ENCODE measurements at regions not wholly inside any gene's neighbourhood (a gene's known extent, or its start where the extent isn't known, plus 50 kb on each side); places are given as distances from the start of the nearest gene placed in this dataset.

DNA sequence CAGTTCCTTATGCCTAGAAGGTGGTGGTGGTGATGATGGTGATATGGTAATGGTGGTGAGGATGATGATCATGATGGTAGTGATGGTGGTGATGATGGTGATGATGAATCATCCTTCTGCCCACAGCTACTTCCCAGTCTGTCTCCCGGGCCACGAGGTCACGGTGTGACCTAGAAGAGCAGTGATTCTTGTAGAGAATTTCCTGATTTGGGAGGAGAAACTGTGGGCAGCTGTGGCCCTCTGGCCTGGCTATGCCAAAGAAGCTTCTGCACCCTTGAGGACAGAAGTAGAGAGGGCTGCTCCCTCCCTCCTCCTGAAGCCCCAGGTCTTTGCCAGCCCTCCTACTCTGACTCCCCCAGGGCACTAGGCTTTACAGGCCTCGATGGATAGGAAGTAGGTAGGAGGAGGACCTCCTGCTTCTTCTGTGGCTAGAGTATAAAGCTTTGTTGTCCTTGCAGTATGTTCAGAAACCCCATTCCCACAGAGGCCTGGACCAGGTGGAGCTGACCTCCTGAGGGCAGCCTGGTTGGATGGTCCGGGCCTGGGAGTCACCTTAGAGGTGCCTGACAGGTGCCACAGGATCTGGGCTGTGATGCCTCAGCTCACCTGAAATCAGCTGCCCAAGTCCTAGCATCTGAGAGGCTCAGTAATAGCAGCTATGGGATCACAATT lies 57.9 kb upstream of the EPAS1 start:
- Histone ChIP-seq H3K4me3 (no peak overlapping the region), H3K27ac (peak overlapping the region in 1 of 4 donors; percentile 19), H3K4me1 (no peaks in the 10 kb centered on the region), H3K9me3 (no peaks in the 10 kb centered on the region), H3K27me3 (no peaks in the 10 kb centered on the region), H3K36me3 (no peaks in the 10 kb centered on the region)
- 75 to 84% methylated on average over 5 of the region's 5 CpGs for WGBS, 2 donors
- DNase-seq (ENCODE audit: low spot score in 2 of 2): no peak
- TF ChIP-seq EP300 (IDR thresholded peaks at IDR 0.05) (no peak), POLR2A (IDR thresholded peaks at IDR 0.05) (no peak)
- TF ChIP-seq, protein P1, sequence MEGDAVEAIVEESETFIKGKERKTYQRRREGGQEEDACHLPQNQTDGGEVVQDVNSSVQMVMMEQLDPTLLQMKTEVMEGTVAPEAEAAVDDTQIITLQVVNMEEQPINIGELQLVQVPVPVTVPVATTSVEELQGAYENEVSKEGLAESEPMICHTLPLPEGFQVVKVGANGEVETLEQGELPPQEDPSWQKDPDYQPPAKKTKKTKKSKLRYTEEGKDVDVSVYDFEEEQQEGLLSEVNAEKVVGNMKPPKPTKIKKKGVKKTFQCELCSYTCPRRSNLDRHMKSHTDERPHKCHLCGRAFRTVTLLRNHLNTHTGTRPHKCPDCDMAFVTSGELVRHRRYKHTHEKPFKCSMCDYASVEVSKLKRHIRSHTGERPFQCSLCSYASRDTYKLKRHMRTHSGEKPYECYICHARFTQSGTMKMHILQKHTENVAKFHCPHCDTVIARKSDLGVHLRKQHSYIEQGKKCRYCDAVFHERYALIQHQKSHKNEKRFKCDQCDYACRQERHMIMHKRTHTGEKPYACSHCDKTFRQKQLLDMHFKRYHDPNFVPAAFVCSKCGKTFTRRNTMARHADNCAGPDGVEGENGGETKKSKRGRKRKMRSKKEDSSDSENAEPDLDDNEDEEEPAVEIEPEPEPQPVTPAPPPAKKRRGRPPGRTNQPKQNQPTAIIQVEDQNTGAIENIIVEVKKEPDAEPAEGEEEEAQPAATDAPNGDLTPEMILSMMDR (IDR thresholded peaks at IDR 0.05): no peak

DNA sequence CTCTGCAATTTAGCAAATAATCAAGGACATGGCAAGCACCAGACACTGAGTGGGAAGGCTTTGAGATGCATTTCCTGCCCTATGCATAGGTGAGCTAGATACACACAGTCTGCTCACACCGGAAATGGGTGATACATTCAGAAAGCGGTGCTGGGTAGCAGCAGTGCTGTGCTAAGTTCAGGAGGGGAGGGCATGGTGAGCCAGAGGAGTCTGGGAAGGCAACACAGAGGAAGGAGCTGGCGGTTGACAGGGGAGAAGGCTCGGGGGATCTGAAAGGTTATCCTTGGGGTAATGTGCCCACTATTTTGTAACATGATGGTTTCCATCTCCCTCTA lies 57.4 kb upstream of the EPAS1 start:
- Histone ChIP-seq H3K36me3 (no peaks in the 10 kb centered on the region), H3K4me3 (no peak overlapping the region), H3K4me1 (no peaks in the 10 kb centered on the region), H3K9me3 (no peaks in the 10 kb centered on the region), H3K27ac (no peak overlapping the region), H3K27me3 (no peaks in the 10 kb centered on the region)
- no peak for TF ChIP-seq POLR2A (IDR thresholded peaks at IDR 0.05)
- TF ChIP-seq EP300 (IDR thresholded peaks at IDR 0.05): no peak
- TF ChIP-seq, protein P1 (IDR thresholded peaks at IDR 0.05): no peak
- 92 to 94% methylated on average over 4 of the region's 4 CpGs for WGBS, 2 donors
- DNase-seq (ENCODE audit: low spot score in 2 of 2): no peak

DNA sequence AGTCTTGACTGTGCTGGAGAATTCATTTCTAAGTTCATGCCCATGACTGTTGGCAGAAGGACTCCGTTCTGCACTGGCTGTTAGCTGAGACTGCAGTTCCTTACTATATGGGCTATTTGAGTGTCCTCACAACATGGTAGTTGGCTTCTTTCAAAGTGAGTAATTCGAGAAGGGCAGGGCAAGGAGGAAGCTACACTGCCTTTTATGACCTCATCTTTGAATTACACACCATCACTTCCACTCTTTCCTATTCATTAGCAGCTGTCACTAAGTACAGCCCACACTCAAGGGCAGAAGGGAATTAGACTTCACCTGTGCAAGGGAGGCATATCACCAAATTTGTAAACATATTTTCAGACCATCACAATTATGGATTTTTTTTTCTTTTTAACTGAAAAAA lies 55.9 kb upstream of the EPAS1 start:
- H3K27me3 ChIP-seq: no peaks in the 10 kb centered on the region
- H3K36me3 ChIP-seq: no peaks in the 10 kb centered on the region
- H3K4me1 ChIP-seq: no peaks in the 10 kb centered on the region
- no peak overlapping the region for H3K4me3 ChIP-seq
- WGBS, 2 donors: 23 to 33% methylated on average over 2 of the region's 2 CpGs
- H3K27ac ChIP-seq: no peak overlapping the region
- no peak for DNase-seq (ENCODE audit: low spot score in 2 of 2)
- H3K9me3 ChIP-seq: no peaks in the 10 kb centered on the region
- TF ChIP-seq EP300 (IDR thresholded peaks at IDR 0.05) (no peak), POLR2A (IDR thresholded peaks at IDR 0.05) (no peak)
- TF ChIP-seq, protein P1 (IDR thresholded peaks at IDR 0.05): no peak

DNA sequence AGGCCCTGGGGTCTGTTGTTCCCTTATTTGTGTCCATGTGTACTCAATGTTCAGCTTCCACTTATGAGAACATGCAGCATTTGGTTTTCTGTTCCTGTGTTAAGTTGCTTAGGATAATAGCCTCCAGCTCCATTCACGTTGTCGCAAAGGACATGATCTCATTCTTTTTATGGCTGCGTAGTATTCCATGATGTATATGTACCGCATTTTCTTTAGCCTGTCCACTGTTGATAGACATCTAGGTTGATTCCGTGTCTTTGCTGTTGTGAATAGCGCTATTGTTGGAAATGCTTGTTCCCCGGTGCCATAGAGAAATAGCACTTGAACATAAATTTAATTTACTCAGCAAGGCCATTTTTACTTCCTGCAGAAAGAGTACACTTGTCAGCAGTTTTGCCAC lies 51.3 kb upstream of the EPAS1 start:
- H3K27me3 ChIP-seq: no peaks in the 10 kb centered on the region
- DNase-seq (ENCODE audit: low spot score in 2 of 2): no peak
- H3K36me3 ChIP-seq: no peaks in the 10 kb centered on the region
- no peak overlapping the region for H3K4me3 ChIP-seq
- no peak overlapping the region for H3K27ac ChIP-seq
- WGBS, 2 donors: 94 to 95% methylated on average over 7 of the region's 7 CpGs
- TF ChIP-seq POLR2A (IDR thresholded peaks at IDR 0.05): no peak
- no peak for TF ChIP-seq EP300 (IDR thresholded peaks at IDR 0.05)
- TF ChIP-seq, protein P1 (IDR thresholded peaks at IDR 0.05): no peak
- no peaks in the 10 kb centered on the region for H3K4me1 ChIP-seq
- H3K9me3 ChIP-seq: peaks cover 0 to 5% (median 1%) of the 10 kb centered on the region in 4 donors

DNA sequence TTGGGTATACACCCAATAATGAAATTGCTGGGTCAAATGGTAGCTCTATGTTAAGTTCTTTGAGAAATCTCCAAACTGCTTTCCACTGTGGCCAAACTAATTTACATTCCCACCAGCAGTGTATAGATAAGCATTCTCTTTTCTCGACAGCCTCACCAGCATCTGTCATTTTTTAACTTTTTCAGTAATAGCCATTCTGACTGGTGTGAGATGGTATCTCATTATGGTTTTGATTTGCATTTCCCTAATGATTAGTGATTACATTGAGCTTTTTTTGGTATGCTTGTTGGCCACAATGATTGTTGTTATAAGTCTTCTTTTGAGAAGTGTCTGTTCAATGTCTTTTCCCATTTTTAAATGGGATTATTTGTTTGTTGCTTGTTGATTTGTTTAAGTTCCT lies 50.4 kb upstream of the EPAS1 start:
- Histone ChIP-seq H3K4me3 (no peak overlapping the region), H3K4me1 (no peaks in the 10 kb centered on the region), H3K27me3 (no peaks in the 10 kb centered on the region), H3K36me3 (no peaks in the 10 kb centered on the region), H3K9me3 (peaks cover 0 to 5% (median 1%) of the 10 kb centered on the region in 4 donors), H3K27ac (no peak overlapping the region)
- no peak for DNase-seq (ENCODE audit: low spot score in 2 of 2)
- TF ChIP-seq EP300 (IDR thresholded peaks at IDR 0.05): no peak
- no peak for TF ChIP-seq POLR2A (IDR thresholded peaks at IDR 0.05)
- TF ChIP-seq, protein P1 (IDR thresholded peaks at IDR 0.05): no peak
- 85 to 86% methylated on average over 1 of the region's 1 CpG for WGBS, 2 donors
